ENCODE measurements at regions not wholly inside any gene's neighbourhood (a gene's known extent, or its start where the extent isn't known, plus 50 kb on each side); places are given as distances from the start of the nearest gene placed in this dataset.

DNA sequence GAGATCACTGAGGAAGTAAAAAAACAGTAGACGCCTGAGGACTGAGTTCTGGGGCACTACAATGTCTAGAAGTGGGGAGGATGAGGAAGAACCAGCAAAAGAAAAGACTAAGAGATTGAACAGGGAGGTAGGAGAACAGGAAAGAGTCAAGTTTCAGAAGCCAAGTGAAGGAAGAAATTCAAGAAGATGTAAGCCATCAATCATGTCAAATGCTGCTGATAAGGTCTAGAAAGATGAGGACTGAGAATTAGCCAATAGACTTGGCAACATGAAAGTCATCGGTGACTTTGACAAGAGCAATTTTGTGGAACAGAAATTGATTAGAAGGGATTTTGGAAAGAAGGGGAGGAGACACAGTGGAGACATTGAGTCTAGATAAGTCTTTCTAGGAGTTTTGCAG is 54.8 kb upstream of the CRY1 start:
- TF ChIP-seq, protein P1, sequence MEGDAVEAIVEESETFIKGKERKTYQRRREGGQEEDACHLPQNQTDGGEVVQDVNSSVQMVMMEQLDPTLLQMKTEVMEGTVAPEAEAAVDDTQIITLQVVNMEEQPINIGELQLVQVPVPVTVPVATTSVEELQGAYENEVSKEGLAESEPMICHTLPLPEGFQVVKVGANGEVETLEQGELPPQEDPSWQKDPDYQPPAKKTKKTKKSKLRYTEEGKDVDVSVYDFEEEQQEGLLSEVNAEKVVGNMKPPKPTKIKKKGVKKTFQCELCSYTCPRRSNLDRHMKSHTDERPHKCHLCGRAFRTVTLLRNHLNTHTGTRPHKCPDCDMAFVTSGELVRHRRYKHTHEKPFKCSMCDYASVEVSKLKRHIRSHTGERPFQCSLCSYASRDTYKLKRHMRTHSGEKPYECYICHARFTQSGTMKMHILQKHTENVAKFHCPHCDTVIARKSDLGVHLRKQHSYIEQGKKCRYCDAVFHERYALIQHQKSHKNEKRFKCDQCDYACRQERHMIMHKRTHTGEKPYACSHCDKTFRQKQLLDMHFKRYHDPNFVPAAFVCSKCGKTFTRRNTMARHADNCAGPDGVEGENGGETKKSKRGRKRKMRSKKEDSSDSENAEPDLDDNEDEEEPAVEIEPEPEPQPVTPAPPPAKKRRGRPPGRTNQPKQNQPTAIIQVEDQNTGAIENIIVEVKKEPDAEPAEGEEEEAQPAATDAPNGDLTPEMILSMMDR (conservative IDR thresholded peaks at IDR 0.05; ENCODE audit: low read depth, low read length) = no peak
- no peak for TF ChIP-seq EZH2 (IDR thresholded peaks at IDR 0.05; ENCODE audit: low read length, unreplicated experiment)
- no peak for TF ChIP-seq EZH2phosphoT487 (IDR thresholded peaks at IDR 0.05; ENCODE audit: borderline replicate concordance, low read length)
- intact Hi-C loops (cut with micrococcal nuclease) = no loop called here
- Histone ChIP-seq H3K9me3 (ENCODE audit: low read length) (no peaks in the 10 kb centered on the region), H3F3A (ENCODE audit: low read length, unreplicated experiment) (peaks cover 4% of the 10 kb centered on the region), H3K36me3 (ENCODE audit: low read depth, low read length) (no peaks in the 10 kb centered on the region), H3K4me3 (ENCODE audit: low read length) (no peak overlapping the region), H3K9ac (ENCODE audit: low read length) (no peak overlapping the region), H3K4me1 (ENCODE audit: insufficient read depth, low read length) (peaks cover 18% of the 10 kb centered on the region), H4K20me1 (ENCODE audit: low read length) (no peaks in the 10 kb centered on the region), H2AFZ (ENCODE audit: low read length) (no peak overlapping the region), H3K79me2 (ENCODE audit: low read length) (no peaks in the 10 kb centered on the region), H3K9me2 (replicated peaks; ENCODE audit: low read length) (no peaks in the 10 kb centered on the region), H3K27ac (ENCODE audit: low read length) (no peak overlapping the region), H3K4me2 (ENCODE audit: low read length) (no peak overlapping the region), H3K27me3 (ENCODE audit: low read length) (no peaks in the 10 kb centered on the region)
- ChIA-PET POLR2A (ENCODE audit: unreplicated experiment) (no interaction called here), CTCF (no interaction called here)
- DNase-seq = no peak
- ATAC-seq = no peak
- no TSS peak for BruUV-seq (replicated peaks)

DNA sequence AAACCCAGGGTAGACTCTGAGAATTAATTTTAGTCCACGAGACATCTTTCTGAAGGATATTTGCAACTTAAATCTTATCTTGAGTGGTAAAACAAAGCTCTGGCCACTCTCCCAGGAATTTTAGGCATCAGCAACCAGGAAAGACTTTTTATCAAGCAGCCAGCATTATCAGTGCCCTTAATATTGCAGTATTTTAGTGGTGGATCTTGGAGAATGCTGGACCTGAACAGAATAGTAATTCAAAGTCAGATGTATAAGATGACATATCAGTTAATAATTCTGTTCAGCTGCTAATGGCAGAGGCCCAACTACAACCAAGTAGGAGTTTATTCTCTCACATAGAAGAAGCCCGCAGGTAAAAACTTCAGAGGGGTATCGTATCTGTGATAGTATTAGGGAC is 59.0 kb upstream of the CRY1 start:
- intact Hi-C loops (cut with micrococcal nuclease) = no loop called here
- H4K20me1 ChIP-seq (ENCODE audit: low read length) = no peaks in the 10 kb centered on the region
- H2AFZ ChIP-seq (ENCODE audit: low read length) = no peak overlapping the region
- H3K4me2 ChIP-seq (ENCODE audit: low read length) = no peak overlapping the region
- H3K9ac ChIP-seq (ENCODE audit: low read length) = no peak overlapping the region
- H3F3A ChIP-seq (ENCODE audit: low read length, unreplicated experiment) = no peaks in the 10 kb centered on the region
- DNase-seq = no peak
- TF ChIP-seq EZH2phosphoT487 (IDR thresholded peaks at IDR 0.05; ENCODE audit: borderline replicate concordance, low read length) (no peak), EZH2 (IDR thresholded peaks at IDR 0.05; ENCODE audit: low read length, unreplicated experiment) (no peak)
- TF ChIP-seq, protein P1 (conservative IDR thresholded peaks at IDR 0.05; ENCODE audit: low read depth, low read length) = no peak
- H3K9me3 ChIP-seq (ENCODE audit: low read length) = no peaks in the 10 kb centered on the region
- ChIA-PET POLR2A (ENCODE audit: unreplicated experiment) (no interaction called here), CTCF (no interaction called here)
- H3K4me1 ChIP-seq (ENCODE audit: insufficient read depth, low read length) = no peaks in the 10 kb centered on the region
- no peaks in the 10 kb centered on the region for H3K79me2 ChIP-seq (ENCODE audit: low read length)
- no TSS peak for BruUV-seq (replicated peaks)
- H3K9me2 ChIP-seq (replicated peaks; ENCODE audit: low read length) = no peaks in the 10 kb centered on the region
- no peak overlapping the region for H3K4me3 ChIP-seq (ENCODE audit: low read length)
- H3K27ac ChIP-seq (ENCODE audit: low read length) = no peak overlapping the region
- no peaks in the 10 kb centered on the region for H3K27me3 ChIP-seq (ENCODE audit: low read length)
- H3K36me3 ChIP-seq (ENCODE audit: low read depth, low read length) = no peaks in the 10 kb centered on the region
- ATAC-seq = no peak

DNA sequence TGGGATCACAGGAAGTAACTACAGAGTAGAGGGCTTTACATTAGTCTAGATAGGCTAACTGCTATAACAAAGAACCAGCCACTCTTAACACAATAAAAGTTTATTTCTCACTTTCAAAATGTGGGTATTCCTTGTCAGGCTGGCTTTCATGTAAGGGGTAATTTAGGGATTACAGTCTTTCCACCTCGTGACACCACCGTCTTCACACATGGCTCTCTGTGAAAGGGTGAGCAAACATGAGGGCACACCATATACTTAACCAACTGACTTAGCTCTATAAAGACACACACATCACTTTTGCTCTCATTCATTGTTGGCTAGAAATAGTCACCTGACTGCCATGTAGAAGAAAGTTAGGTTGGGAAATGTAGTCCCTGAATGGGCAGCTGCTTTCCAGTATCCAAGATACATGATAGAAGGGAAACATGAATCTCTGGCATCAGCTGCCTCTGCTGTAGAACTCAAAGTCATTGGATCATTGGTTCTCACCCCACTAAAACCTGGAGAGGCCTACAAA is 66.1 kb upstream of the CRY1 start:
- H3K9ac ChIP-seq (ENCODE audit: low read length) = no peak overlapping the region
- H3K9me2 ChIP-seq (replicated peaks; ENCODE audit: low read length) = no peaks in the 10 kb centered on the region
- no peaks in the 10 kb centered on the region for H3K27me3 ChIP-seq (ENCODE audit: low read length)
- no peak for ATAC-seq
- no peaks in the 10 kb centered on the region for H3K36me3 ChIP-seq (ENCODE audit: low read depth, low read length)
- CTCF ChIA-PET = no interaction called here
- no peak overlapping the region for H2AFZ ChIP-seq (ENCODE audit: low read length)
- no peaks in the 10 kb centered on the region for H3K9me3 ChIP-seq (ENCODE audit: low read length)
- POLR2A ChIA-PET (ENCODE audit: unreplicated experiment) = no interaction called here
- intact Hi-C loops (cut with micrococcal nuclease) = no loop called here
- no peak for DNase-seq
- no peaks in the 10 kb centered on the region for H3K79me2 ChIP-seq (ENCODE audit: low read length)
- TF ChIP-seq EZH2phosphoT487 (IDR thresholded peaks at IDR 0.05; ENCODE audit: borderline replicate concordance, low read length) (no peak), EZH2 (IDR thresholded peaks at IDR 0.05; ENCODE audit: low read length, unreplicated experiment) (no peak)
- TF ChIP-seq, protein P1 (conservative IDR thresholded peaks at IDR 0.05; ENCODE audit: low read depth, low read length) = no peak
- no peak overlapping the region for H3K4me2 ChIP-seq (ENCODE audit: low read length)
- BruUV-seq (replicated peaks) = no TSS peak
- H3K4me1 ChIP-seq (ENCODE audit: insufficient read depth, low read length) = no peaks in the 10 kb centered on the region
- H3K4me3 ChIP-seq (ENCODE audit: low read length) = no peak overlapping the region
- H4K20me1 ChIP-seq (ENCODE audit: low read length) = no peaks in the 10 kb centered on the region
- no peak overlapping the region for H3K27ac ChIP-seq (ENCODE audit: low read length)
- H3F3A ChIP-seq (ENCODE audit: low read length, unreplicated experiment) = no peaks in the 10 kb centered on the region

All from PC-3 (cell line).